RWPE1 (cell line): ENCODE measurements at regions not wholly inside any gene's neighbourhood (a gene's known extent, or its start where the extent isn't known, plus 50 kb on each side); places are given as distances from the start of the nearest gene placed in this dataset.

Source experiments
- CTCF ChIA-PET: fragments of 350-600 bp; sonication (Branson Sonifier 250); formaldehyde crosslinking; extraction: SDS; loops from one replicate; lab custom pipeline; 2021; lab: Yijun Ruan, JAX
- POLR2A ChIA-PET: fragments of 400-600 bp; formaldehyde crosslinking; extraction: SDS; loops from one replicate; lab custom pipeline; 2020; ENCODE audit warnings: antibody characterized with exemption; ENCODE audit not compliant: low non-redundant PET; lab: Yijun Ruan, JAX
- DNase-seq: peaks from one replicate; pipeline ENCODE4 v3.0.0; 2012; ENCODE audit warnings: low spot score
- H3K27ac ChIP-seq: fragments of 450-650 bp; 2 replicates; pipeline ENCODE4 v1.5.1; 2017
- CTCF ChIP-seq: fragments of 450-650 bp; conservative IDR thresholded peaks from 2 replicates; pipeline ENCODE4 v1.5.1; 2017; ENCODE audit warnings: low read depth, mild to moderate bottlenecking

DNA sequence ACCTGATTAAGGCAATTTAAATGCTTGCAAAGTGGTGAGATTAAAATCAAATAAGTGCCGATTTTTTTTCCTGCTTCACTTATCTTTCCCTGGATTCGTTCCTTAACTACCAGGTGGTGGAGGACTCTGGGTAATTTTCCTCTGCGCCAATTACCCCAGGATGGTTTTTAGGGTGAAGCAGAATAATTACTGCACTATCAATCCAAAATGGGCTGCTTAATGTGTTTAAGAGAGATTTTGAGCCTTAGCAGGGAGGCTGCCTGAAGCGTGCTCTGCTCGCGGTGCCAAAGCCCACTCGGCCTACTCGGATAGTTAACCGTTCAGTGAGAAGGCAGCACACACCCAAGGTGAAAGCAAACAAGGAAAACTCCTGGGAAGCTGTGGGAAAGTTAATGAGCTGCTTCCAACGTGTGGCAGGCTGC lies 274.9 kb upstream of the LMO3 start:
- H3K27ac ChIP-seq = no peak overlapping the region
- ChIA-PET POLR2A (no interaction called here), CTCF (no interaction called here)
- no peak for TF ChIP-seq CTCF
- no peak for DNase-seq

DNA sequence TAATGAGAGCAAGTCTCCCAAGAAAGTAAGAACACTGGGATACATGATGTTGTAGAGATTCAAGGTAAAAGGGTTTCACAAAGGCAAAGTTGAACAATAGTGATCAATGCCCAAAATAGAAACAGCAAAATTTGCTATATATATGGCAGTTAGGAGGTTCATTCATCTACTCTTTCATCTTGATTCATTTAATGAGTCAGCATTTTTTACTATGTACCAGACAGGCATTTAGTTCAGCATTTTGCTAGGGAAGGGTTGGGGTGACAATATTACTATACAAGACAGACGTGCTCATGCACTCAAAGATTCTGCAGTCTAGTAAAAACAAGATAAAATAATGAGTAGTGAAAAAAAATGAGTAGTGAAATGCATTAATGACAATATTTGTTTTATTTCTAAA lies 264.9 kb upstream of the LMO3 start:
- CTCF ChIA-PET = no interaction called here

DNA sequence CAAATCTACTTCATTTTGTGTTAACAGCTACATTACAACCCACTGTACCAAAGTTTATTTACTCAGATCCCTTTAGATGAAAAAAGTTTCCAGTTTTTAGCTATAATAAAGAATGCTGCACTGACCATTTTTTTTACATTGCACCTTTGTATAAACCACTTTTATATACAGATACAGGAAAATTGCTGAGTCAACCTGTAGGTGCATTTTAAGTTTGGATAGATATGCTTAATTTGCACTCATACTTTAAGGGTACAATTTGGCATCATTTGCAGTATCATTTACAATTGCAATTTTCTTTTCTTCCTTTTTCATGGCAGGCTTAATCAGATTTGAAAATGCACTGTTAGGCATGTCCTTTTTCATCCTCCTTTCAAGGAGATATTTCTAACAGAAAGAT lies 257.8 kb upstream of the LMO3 start:
- H3K27ac ChIP-seq = no peak overlapping the region
- DNase-seq = no peak
- TF ChIP-seq CTCF = no peak
- ChIA-PET CTCF (interaction anchor here (0.6 kb wide), 1 partner anchor 497 kb away, joined by 3 read pairs; no protein-coding TSS in a partner anchor), POLR2A (no interaction called here)

More for the DNA sequence above, 264.9 kb upstream of the LMO3 start:
- TF ChIP-seq CTCF = no peak
- no peak overlapping the region for H3K27ac ChIP-seq
- DNase-seq = no peak
- POLR2A ChIA-PET = no interaction called here

- no peak for DNase-seq
- H3K27ac ChIP-seq = no peak overlapping the region
- TF ChIP-seq CTCF = no peak
- ChIA-PET POLR2A (no interaction called here), CTCF (no interaction called here)
These were observed 251.5 kb upstream of the LMO3 start for GRCh38 chr12:16857456-16857923.

GRCh38 chr12:16854465-16854864 lies 248.5 kb upstream of the LMO3 start:
- no peak for DNase-seq
- CTCF ChIA-PET = no interaction called here
- no peak for TF ChIP-seq CTCF
- H3K27ac ChIP-seq = no peak overlapping the region
- POLR2A ChIA-PET = no interaction called here

DNA sequence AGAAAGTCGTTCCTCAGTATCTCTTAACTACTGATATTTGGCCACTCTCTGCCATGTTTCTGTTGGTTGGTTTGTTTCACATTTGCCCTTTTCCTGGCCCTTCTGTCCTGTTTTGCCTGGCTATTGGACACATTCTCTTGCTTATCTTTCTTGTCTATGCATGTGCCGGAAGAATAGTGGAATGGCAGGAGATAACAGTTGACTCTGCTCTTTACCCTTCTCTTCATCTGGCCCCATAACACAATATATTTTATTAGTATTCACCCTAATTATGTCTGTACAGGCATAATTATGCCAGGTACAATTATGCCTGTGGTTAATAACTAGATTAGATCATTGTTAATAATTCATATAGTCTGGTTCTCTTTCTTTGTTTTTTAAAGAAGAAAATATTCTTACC lies 243.5 kb upstream of the LMO3 start:
- DNase-seq = no peak
- ChIA-PET POLR2A (no interaction called here), CTCF (no interaction called here)
- TF ChIP-seq CTCF = no peak
- no peak overlapping the region for H3K27ac ChIP-seq
